SK-N-MC (cell line): ENCODE measurements at regions not wholly inside any gene's neighbourhood (a gene's known extent, or its start where the extent isn't known, plus 50 kb on each side); places are given as distances from the start of the nearest gene placed in this dataset.

Source experiments
- EZH2 ChIP-seq: fragments of 200-600 bp; sonication (generic); IDR thresholded peaks from one replicate; pipeline ENCODE4 v1.6.1; 2017; ENCODE audit warnings: antibody characterized with exemption
- POLR2AphosphoS5 ChIP-seq: IDR thresholded peaks from 2 replicates; pipeline ENCODE4 v1.6.1; 2012; ENCODE audit warnings: mild to moderate bottlenecking, low read depth, low read length, borderline replicate concordance

- TF ChIP-seq EZH2 (no peak), POLR2AphosphoS5 (no peak)
These were observed 57.9 kb downstream of the NPY start for GRCh38 chr7:24341691-24342413.
